ENCODE measurements at regions not wholly inside any gene's neighbourhood (a gene's known extent, or its start where the extent isn't known, plus 50 kb on each side); places are given as distances from the start of the nearest gene placed in this dataset.

DNA sequence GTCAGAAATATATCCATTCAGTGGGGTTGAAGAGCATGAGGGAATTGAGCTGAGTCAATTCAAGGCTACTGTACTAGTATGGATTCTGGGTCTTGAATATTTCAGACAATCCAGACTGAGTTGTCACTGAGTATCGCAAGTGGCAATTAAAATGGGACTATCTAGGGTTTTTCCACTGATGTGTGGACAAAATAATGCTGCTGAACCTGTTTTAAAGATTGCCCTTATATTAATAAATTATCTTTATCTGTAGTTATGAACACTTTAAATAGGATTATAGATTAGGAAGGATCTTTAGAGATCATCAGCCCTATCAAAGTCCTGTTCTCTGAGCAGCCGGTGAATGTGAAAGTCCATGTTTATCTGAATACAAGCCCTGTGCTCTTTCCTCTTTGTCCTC is 478.3 kb upstream of the KIRREL3 start:
- no peaks in the 10 kb centered on the region for H3K36me3 ChIP-seq (ENCODE audit: insufficient read depth, low read length)

DNA sequence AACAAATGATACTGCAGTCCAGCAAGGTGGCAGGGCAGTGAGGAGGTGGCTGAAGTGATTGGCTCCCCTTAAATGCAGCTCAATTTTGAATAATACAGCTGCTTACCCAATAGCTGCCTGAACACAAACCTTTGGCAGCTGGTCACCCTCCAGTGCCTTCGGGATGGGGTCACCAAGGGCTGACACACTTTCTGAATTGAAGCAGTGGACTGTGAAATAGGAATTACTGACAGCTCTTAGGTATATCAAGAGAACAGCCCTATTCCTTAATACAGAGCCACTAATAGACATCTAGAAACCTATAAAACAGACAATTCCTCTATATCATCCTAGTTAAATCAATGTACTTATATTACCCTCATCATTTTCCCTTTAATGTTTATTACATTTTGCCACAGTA is 474.2 kb upstream of the KIRREL3 start:
- H3K9me3 ChIP-seq (ENCODE audit: control insufficient read depth, insufficient read depth, low read length) = no peaks in the 10 kb centered on the region

More for the DNA sequence above, 478.3 kb upstream of the KIRREL3 start:
- H3K9me3 ChIP-seq (ENCODE audit: control insufficient read depth, insufficient read depth, low read length) = no peaks in the 10 kb centered on the region
- H3K9ac ChIP-seq (ENCODE audit: low read depth, low read length) = no peak overlapping the region
- no peaks in the 10 kb centered on the region for H3K4me1 ChIP-seq (ENCODE audit: insufficient read depth, low read length)

DNA sequence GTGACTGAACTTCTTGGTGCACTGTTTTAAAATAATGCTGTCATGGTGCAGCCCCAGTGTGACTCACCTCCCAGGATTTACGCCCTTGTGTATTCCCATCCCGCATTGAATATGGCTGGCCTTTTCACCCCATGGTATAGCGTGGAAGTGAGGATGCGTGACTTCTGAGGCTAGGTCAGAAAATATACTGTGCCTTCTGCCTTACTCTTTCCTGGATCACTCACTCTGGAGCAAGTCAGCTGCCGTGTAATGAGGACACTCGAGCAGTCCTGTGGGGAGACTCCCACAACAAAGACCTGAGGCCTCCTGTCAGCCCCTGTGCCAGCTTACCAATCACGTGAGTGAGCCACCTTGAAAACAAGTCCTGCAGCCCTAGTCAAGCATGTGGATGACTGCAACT is 471.9 kb upstream of the KIRREL3 start:
- Histone ChIP-seq H3K4me1 (ENCODE audit: insufficient read depth, low read length) (no peaks in the 10 kb centered on the region), H3K9me3 (ENCODE audit: control insufficient read depth, insufficient read depth, low read length) (no peaks in the 10 kb centered on the region), H3K36me3 (ENCODE audit: insufficient read depth, low read length) (no peaks in the 10 kb centered on the region), H3K9ac (ENCODE audit: low read depth, low read length) (no peak overlapping the region)

More for the DNA sequence above, 474.2 kb upstream of the KIRREL3 start:
- Histone ChIP-seq H3K36me3 (ENCODE audit: insufficient read depth, low read length) (no peaks in the 10 kb centered on the region), H3K9ac (ENCODE audit: low read depth, low read length) (no peak overlapping the region), H3K4me1 (ENCODE audit: insufficient read depth, low read length) (no peaks in the 10 kb centered on the region)

DNA sequence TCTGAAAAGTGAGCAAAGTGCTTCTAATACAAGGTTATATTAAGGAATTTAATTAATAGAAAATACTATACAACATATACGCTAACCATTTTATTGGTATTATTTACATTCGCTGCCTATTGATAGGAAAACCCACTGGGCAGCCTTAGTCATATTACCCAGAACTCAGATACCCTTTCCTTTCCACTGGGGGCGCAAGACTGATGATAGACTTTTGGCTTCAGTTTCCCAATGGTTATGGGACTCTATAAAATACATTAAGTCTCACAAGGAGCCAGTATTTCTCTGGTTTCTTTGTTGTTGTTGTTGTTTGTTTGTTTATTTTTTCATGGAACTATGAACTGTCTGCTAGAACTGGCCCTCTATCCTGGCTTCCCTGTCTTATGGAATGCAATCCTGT is 471.1 kb upstream of the KIRREL3 start:
- H3K9ac ChIP-seq (ENCODE audit: low read depth, low read length) = no peak overlapping the region
- H3K36me3 ChIP-seq (ENCODE audit: insufficient read depth, low read length) = no peaks in the 10 kb centered on the region
- H3K4me1 ChIP-seq (ENCODE audit: insufficient read depth, low read length) = no peaks in the 10 kb centered on the region
- no peaks in the 10 kb centered on the region for H3K9me3 ChIP-seq (ENCODE audit: control insufficient read depth, insufficient read depth, low read length)

DNA sequence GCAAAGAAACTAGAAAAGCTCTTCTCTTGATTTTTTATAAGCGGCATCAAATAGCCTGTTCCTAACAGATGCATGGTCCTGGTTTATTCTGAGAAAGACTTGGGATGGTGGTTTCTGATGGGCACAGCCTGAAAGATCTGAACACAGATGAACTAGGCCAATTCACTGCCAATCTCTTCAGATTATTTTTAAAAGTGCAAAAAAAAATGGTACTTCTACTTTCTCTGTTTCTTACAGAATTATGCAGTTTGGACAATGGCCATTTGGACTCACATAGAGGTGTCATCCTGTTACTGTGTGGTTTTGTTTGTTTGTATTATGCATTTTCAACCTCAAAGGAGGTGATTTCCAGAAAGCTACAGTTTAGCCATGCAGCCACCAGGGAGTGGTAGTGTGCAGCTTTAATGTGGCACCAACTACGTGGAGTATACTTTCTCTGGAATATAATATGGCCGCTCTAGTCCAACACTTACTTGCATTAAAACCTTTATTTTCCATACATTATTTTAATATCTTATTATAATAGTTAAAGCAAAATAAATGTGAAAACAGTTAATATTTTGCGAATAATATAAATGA is 469.8 kb upstream of the KIRREL3 start:
- H3K9ac ChIP-seq (ENCODE audit: low read depth, low read length) = no peak overlapping the region
- no peaks in the 10 kb centered on the region for H3K4me1 ChIP-seq (ENCODE audit: insufficient read depth, low read length)
- H3K9me3 ChIP-seq (ENCODE audit: control insufficient read depth, insufficient read depth, low read length) = no peaks in the 10 kb centered on the region
- no peaks in the 10 kb centered on the region for H3K36me3 ChIP-seq (ENCODE audit: insufficient read depth, low read length)

DNA sequence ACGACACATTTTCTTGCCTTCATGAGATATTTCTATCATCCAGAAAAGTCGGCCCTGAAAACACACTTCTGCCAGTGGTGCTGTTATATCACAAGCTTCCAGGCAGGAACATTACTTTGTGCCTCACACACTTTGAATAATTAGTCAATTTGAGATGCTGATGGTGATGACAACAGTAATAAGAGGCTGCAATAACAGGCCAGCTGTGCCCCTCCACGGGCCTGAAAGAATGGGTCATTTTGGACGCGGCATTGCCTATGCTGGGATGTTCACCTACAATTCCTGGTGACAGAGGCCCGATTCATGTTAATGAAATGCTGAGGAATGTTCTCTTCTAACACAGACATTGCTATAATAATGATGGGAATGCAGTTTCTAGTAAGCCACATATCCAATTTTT is 463.8 kb upstream of the KIRREL3 start:
- H3K9me3 ChIP-seq (ENCODE audit: control insufficient read depth, insufficient read depth, low read length) = no peaks in the 10 kb centered on the region
- H3K9ac ChIP-seq (ENCODE audit: low read depth, low read length) = no peak overlapping the region
- no peaks in the 10 kb centered on the region for H3K36me3 ChIP-seq (ENCODE audit: insufficient read depth, low read length)
- H3K4me1 ChIP-seq (ENCODE audit: insufficient read depth, low read length) = no peaks in the 10 kb centered on the region

DNA sequence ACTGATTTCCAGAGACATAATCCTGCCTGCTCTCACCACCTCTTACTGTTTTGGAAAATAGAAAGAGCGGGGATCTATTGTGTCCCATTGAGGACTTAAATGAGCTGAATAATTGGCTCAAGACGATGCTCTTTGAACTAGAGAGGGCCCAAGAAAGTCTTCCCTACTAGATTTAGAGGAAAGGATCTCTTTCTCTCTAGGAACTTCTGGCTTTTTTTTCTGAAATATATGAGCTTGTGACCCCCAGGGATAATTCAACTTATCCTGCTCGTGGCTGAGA is 461.4 kb upstream of the KIRREL3 start:
- H3K9me3 ChIP-seq (ENCODE audit: control insufficient read depth, insufficient read depth, low read length) = no peaks in the 10 kb centered on the region
- no peak overlapping the region for H3K9ac ChIP-seq (ENCODE audit: low read depth, low read length)
- no peaks in the 10 kb centered on the region for H3K36me3 ChIP-seq (ENCODE audit: insufficient read depth, low read length)
- H3K4me1 ChIP-seq (ENCODE audit: insufficient read depth, low read length) = no peaks in the 10 kb centered on the region

DNA sequence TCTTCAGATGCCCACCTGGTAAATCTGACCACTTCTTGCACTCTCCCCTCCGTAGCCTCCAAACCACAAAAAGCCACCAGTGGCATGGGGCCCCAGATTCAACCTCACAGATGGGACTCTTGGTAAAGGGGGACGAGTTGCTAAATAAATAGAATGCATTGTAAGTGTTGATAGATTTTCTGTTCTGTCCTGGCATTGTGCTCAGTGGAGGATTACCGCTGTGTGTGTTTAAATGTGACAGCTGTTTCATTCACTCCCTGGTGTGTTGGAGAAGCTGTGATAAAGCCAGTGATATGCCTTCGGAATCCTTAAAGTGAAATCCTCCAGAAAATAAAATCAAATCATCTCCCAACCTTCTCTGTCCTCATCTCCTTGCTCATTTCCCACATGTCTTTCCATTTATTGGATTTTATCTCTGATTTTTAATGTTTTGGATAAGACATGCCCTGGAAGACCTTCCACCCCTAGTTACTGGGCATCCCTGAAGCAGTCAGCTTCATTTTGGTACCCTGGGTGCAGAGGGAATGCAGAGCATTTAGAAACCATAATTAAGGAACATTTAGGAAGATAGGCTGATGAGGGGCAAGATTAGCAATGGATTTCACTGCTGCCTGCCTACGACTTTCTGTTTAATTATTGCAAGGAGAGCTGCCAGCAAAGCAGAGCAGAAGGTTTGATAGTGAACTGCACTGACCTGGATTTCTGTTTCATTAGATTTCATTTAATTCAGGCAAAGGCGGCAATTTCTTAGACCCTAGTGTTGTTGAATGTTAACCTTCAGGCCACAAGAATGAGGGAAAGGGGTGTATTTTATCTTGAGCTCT is 460.9 kb upstream of the KIRREL3 start:
- Histone ChIP-seq H3K9me3 (ENCODE audit: control insufficient read depth, insufficient read depth, low read length) (no peaks in the 10 kb centered on the region), H3K36me3 (ENCODE audit: insufficient read depth, low read length) (no peaks in the 10 kb centered on the region), H3K9ac (ENCODE audit: low read depth, low read length) (no peak overlapping the region), H3K4me1 (ENCODE audit: insufficient read depth, low read length) (no peaks in the 10 kb centered on the region)

DNA sequence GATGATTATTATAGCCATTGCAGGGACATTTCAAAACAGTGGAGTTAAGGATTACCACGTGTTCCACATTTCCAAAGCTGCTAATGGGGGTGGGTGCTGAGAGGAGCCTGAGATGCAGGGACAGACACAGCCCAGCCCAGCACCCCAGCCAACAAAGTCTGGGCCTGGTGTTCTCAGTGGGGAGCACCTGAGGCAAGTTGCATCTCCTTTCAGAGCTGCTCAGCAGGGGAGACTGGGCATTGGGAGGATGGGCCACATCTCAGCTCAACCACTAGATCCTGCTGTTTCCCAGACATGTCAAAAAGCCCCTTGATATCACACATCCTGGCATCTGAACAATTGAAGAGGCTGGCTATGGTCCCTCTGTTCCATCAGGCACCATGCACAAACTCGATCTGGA is 458.0 kb upstream of the KIRREL3 start:
- no peaks in the 10 kb centered on the region for H3K36me3 ChIP-seq (ENCODE audit: insufficient read depth, low read length)

DNA sequence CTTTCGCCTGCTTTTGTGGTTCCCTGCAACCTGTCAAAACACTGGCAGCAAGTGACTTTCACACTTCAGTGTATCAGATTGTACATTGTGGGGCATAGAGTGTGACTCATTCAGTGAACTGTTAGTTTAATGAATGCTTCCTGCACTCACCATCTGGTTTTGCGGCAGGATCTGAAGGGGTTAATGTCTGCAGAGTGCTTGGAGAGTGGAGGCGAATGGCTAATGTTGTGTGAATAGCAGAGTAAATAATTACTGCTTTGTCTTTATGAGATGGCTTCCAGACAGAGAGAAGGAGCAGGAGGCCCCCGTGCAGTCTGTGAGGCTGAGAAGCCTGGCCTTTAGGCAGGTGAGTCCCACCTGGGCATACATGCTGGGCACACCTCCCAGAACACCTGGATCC is 454.3 kb upstream of the KIRREL3 start:
- Histone ChIP-seq H3K4me1 (ENCODE audit: insufficient read depth, low read length) (no peaks in the 10 kb centered on the region), H3K9ac (ENCODE audit: low read depth, low read length) (no peak overlapping the region), H3K36me3 (ENCODE audit: insufficient read depth, low read length) (no peaks in the 10 kb centered on the region), H3K9me3 (ENCODE audit: control insufficient read depth, insufficient read depth, low read length) (no peaks in the 10 kb centered on the region)

More for the DNA sequence above, 458.0 kb upstream of the KIRREL3 start:
- Histone ChIP-seq H3K9ac (ENCODE audit: low read depth, low read length) (no peak overlapping the region), H3K9me3 (ENCODE audit: control insufficient read depth, insufficient read depth, low read length) (no peaks in the 10 kb centered on the region), H3K4me1 (ENCODE audit: insufficient read depth, low read length) (no peaks in the 10 kb centered on the region)

DNA sequence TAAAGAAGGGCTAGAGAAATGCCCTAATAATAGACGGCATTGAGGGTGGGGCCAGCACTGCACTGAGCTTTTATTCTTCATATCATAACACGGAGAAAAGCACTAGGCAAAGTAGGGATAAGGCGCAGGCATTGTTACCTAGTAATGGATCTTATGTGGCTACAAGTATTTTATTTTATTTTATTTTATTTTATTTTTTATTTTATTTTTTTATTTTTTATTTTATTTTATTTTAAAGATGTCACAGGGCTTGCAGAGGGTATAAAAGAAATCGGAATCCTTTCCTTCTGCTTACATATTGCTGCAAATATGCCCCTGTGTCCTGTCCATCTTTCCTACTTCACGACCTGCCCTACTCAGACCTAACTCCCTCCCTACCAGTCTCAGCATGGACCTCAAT is 452.0 kb upstream of the KIRREL3 start:
- H3K36me3 ChIP-seq (ENCODE audit: insufficient read depth, low read length) = no peaks in the 10 kb centered on the region
- H3K4me1 ChIP-seq (ENCODE audit: insufficient read depth, low read length) = no peaks in the 10 kb centered on the region
- H3K9me3 ChIP-seq (ENCODE audit: control insufficient read depth, insufficient read depth, low read length) = no peaks in the 10 kb centered on the region
- no peak overlapping the region for H3K9ac ChIP-seq (ENCODE audit: low read depth, low read length)

DNA sequence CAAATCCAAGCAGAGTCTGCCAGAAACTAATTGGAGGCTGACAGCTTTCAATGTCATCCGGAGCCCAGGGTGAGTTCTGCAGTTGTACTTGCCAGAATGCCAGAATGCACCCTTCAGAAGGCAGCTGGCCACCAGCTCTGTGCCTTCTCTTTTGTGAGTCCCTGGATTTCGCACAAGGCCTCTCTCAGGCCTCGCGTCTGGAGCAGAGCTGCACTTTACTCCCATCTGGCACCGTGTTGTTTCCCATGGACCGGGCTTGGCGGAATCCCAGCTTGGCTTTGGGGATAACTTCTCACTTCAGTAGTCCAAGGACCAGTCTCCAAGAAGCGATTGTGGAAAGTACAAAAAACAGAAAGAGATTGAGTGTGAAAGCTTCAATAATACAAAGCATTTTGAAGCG is 451.3 kb upstream of the KIRREL3 start:
- Histone ChIP-seq H3K9ac (ENCODE audit: low read depth, low read length) (no peak overlapping the region), H3K9me3 (ENCODE audit: control insufficient read depth, insufficient read depth, low read length) (no peaks in the 10 kb centered on the region), H3K36me3 (ENCODE audit: insufficient read depth, low read length) (no peaks in the 10 kb centered on the region), H3K4me1 (ENCODE audit: insufficient read depth, low read length) (no peaks in the 10 kb centered on the region)

DNA sequence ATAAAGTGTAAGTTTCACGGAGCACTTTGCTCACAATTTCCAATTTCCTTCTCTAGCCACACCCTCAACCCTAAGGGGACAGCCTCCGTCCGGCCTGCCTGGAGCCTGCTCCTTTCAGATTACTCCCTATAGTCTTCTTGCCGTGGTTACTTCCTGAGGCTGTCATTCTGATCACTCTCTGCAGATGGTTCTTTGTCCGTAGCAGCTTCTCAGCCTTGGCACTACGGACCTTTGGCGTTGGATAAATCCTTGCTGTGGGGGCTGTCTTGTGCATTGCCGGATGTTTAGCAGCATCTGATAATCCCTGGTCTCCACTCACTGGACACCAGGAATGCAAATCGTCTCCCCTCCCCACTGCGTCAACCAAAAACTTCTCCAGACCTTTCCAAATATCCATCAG is 447.5 kb upstream of the KIRREL3 start:
- Histone ChIP-seq H3K4me1 (ENCODE audit: insufficient read depth, low read length) (no peaks in the 10 kb centered on the region), H3K9me3 (ENCODE audit: control insufficient read depth, insufficient read depth, low read length) (no peaks in the 10 kb centered on the region), H3K9ac (ENCODE audit: low read depth, low read length) (no peak overlapping the region), H3K36me3 (ENCODE audit: insufficient read depth, low read length) (no peaks in the 10 kb centered on the region)

DNA sequence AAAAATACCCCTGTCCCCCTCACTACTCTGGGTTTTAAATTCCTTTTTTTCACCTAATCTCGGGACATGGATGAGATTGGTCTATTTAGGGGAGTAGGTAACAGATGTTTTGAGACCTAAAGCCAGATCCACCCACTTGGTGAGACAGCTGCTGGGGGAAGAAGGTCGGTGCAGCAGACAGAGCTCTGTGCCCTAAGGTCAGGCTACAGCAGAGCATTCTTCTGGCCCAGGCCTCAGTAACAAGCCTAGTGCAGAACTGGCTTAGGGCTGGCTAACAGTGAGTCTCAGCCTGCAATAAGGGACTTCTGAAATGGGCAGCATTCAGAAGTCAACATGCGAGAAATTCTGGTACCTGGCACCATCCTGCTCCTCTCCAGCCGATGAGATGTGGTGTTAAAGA is 444.9 kb upstream of the KIRREL3 start:
- H3K4me1 ChIP-seq (ENCODE audit: insufficient read depth, low read length) = no peaks in the 10 kb centered on the region
- H3K36me3 ChIP-seq (ENCODE audit: insufficient read depth, low read length) = no peaks in the 10 kb centered on the region
- no peak overlapping the region for H3K9ac ChIP-seq (ENCODE audit: low read depth, low read length)
- H3K9me3 ChIP-seq (ENCODE audit: control insufficient read depth, insufficient read depth, low read length) = no peaks in the 10 kb centered on the region

DNA sequence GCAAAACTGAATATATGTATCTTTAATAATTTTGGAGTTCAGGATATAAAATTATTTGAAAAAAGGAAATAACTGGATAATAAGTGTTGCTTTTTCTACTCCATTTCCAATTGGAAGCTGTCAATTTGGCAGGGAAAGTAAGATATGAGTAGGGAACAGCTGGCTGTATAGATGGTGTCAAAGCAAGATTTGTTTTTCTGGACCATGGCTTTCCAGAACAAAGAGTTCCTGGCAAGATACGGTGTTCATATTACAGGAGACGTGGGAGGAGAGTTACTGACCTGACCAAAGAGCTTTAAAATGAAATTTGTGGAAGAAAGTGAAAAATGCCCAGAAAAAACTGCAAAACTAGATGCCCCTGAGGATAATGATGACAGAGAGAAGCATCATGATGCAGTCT is 442.7 kb upstream of the KIRREL3 start:
- Histone ChIP-seq H3K9ac (ENCODE audit: low read depth, low read length) (no peak overlapping the region), H3K36me3 (ENCODE audit: insufficient read depth, low read length) (no peaks in the 10 kb centered on the region), H3K9me3 (ENCODE audit: control insufficient read depth, insufficient read depth, low read length) (no peaks in the 10 kb centered on the region), H3K4me1 (ENCODE audit: insufficient read depth, low read length) (no peaks in the 10 kb centered on the region)

All from ES-I3 (cell line).